GM12878 (cell line): ENCODE measurements at regions not wholly inside any gene's neighbourhood (a gene's known extent, or its start where the extent isn't known, plus 50 kb on each side); places are given as distances from the start of the nearest gene placed in this dataset.

Experiments used
- ATAC-seq: fragments of 200-7000 bp; cut with Tn5 transposase; 3 replicates; pipeline ENCODE4 v1.9.1; 2020; ENCODE audit warnings: mild to moderate bottlenecking, moderate library complexity
- BruUV-seq: library from RNA; stranded (reverse); fragments of 400-500 nt; replicated peaks from 2 replicates; lab custom pipeline; 2021; lab: Mats Ljungman, UMichigan
- CTCF ChIA-PET: fragments of 300-600 bp; sonication (Branson Sonifier 250); formaldehyde crosslinking; extraction: SDS; loops from one replicate; lab custom pipeline; 2021; ENCODE audit warnings: inconsistent platforms; lab: Yijun Ruan, JAX
- POLR2A ChIA-PET: fragments of 350-600 bp; formaldehyde crosslinking; extraction: SDS; loops from one replicate; lab custom pipeline; 2021; ENCODE audit warnings: inconsistent platforms; lab: Charles Lee
- RAD21 ChIA-PET: fragments of 300-600 bp; sonication (Branson Sonifier 250); formaldehyde crosslinking; loops from one replicate; lab custom pipeline; 2023; ENCODE audit warnings: antibody characterized with exemption; ENCODE audit not compliant: unreplicated experiment; lab: Charles Lee
- SMC1A ChIA-PET: fragments of 300-600 bp; sonication (Branson Sonifier 250); formaldehyde crosslinking; loops from one replicate; lab custom pipeline; 2023; ENCODE audit not compliant: unreplicated experiment, uncharacterized antibody; lab: Charles Lee
- DNase-seq: peaks from one replicate; pipeline ENCODE4 v3.0.0-alpha.2; 2011; ENCODE audit warnings: low read depth, low spot score
- FAIRE-seq: peaks from 3 replicates; lab custom pipeline; 2011; peaks lifted over from hg19 to GRCh38; lab: Jason Lieb, UNC
- H2AFZ ChIP-seq: 2 replicates; pipeline ENCODE4 v1.6.0; 2011; ENCODE audit warnings: low read depth, low read length, control low read depth; ENCODE audit not compliant: control insufficient read depth
- H3K27ac ChIP-seq: 2 replicates; pipeline ENCODE4 v1.5.1; 2011; ENCODE audit warnings: control low read depth; ENCODE audit not compliant: control insufficient read depth, insufficient read depth
- H3K27me3 ChIP-seq, 2 experiments: replicated peaks in 1 of 2; 2 replicates each; pipeline versions ENCODE4 v1.6.0 to v1.6.1; 2011; ENCODE audit warnings: low read length in 1 of 2; ENCODE audit not compliant: control insufficient read depth in 2 of 2, insufficient read depth in 2 of 2
- H3K36me3 ChIP-seq, 2 experiments: 2 replicates each; pipeline ENCODE4 v1.5.1; 2011; ENCODE audit warnings: low read length in 1 of 2; ENCODE audit not compliant: control insufficient read depth in 2 of 2, insufficient read depth in 2 of 2
- H3K4me1 ChIP-seq: 2 replicates; pipeline ENCODE4 v1.6.1; 2011; ENCODE audit warnings: mild to moderate bottlenecking, low read length, moderate library complexity, mixed read lengths; ENCODE audit not compliant: control insufficient read depth, insufficient read depth
- H3K4me2 ChIP-seq: 2 replicates; pipeline ENCODE4 v1.6.0; 2011; ENCODE audit warnings: control low read depth; ENCODE audit not compliant: control insufficient read depth, insufficient read depth
- H3K4me3 ChIP-seq: fragments of 200-600 bp; sonication (generic); 2 replicates; pipeline ENCODE4 v1.5.1; 2016
- H3K79me2 ChIP-seq: 2 replicates; pipeline ENCODE4 v1.6.0; 2011; ENCODE audit warnings: low read length; ENCODE audit not compliant: control insufficient read depth, insufficient read depth
- H3K9ac ChIP-seq: 2 replicates; pipeline ENCODE4 v1.8.0; 2011; ENCODE audit warnings: low read length, control low read depth, mixed read lengths; ENCODE audit not compliant: control insufficient read depth, insufficient read depth
- H3K9me3 ChIP-seq: replicated peaks from 3 replicates; pipeline ENCODE4 v1.5.1; 2011; ENCODE audit warnings: mild to moderate bottlenecking, low read length; ENCODE audit not compliant: control insufficient read depth, insufficient read depth
- H4K20me1 ChIP-seq: 2 replicates; pipeline ENCODE4 v1.6.0; 2011; ENCODE audit not compliant: control insufficient read depth, insufficient read depth
- BCL11A ChIP-seq: IDR thresholded peaks from 2 replicates; pipeline ENCODE4 v1.6.1; 2011; ENCODE audit warnings: low read depth, low read length
- BCLAF1 ChIP-seq: fragments of 450-650 bp; IDR thresholded peaks from 2 replicates; pipeline ENCODE4 v1.6.1; 2017; ENCODE audit warnings: antibody characterized with exemption, mild to moderate bottlenecking, moderate library complexity
- GATAD2B ChIP-seq: fragments of 450-650 bp; conservative IDR thresholded peaks from 2 replicates; pipeline ENCODE4 v1.6.1; 2017; ENCODE audit warnings: low read depth, mild to moderate bottlenecking, moderate library complexity
- HDGF ChIP-seq: fragments of 450-650 bp; IDR thresholded peaks from 2 replicates; pipeline ENCODE4 v1.6.1; 2016; ENCODE audit warnings: antibody characterized with exemption
- PAX8 ChIP-seq: fragments of 450-650 bp; IDR thresholded peaks from 2 replicates; pipeline ENCODE4 v1.6.1; 2017; ENCODE audit warnings: mild to moderate bottlenecking, moderate library complexity
- PBX3 ChIP-seq: IDR thresholded peaks from 2 replicates; pipeline ENCODE4 v1.6.1; 2011; ENCODE audit warnings: mild to moderate bottlenecking, low read depth, low read length, moderate library complexity; ENCODE audit not compliant: insufficient replicate concordance
- SMARCA5 ChIP-seq: fragments of 450-650 bp; IDR thresholded peaks from 2 replicates; pipeline ENCODE4 v1.6.1; 2017; ENCODE audit warnings: mild to moderate bottlenecking
- TAF1 ChIP-seq: IDR thresholded peaks from 2 replicates; pipeline ENCODE4 v1.6.1; 2011; ENCODE audit warnings: mild to moderate bottlenecking, low read depth, low read length, borderline replicate concordance
- WGBS: methylation state at CpG from one replicate; pipeline ENCODE4 v1.1.6; 2016; ENCODE audit warnings: low lambda C conversion rate; ENCODE audit not compliant: insufficient replicate concordance, insufficient coverage; ENCODE audit errors: missing lambda C conversion rate; 5-methylcytosine and 5-hydroxymethylcytosine counted together
- in situ Hi-C: fragments of 300-500 bp; cut with MboI; formaldehyde crosslinking; loops from 9 replicates; pipeline ENCODE4 v1.14.3; 2018; ENCODE audit warnings: mixed read lengths
- intact Hi-C: fragments of 100-400 bp; cut with micrococcal nuclease; formaldehyde crosslinking; loops from one replicate; pipeline ENCODE4 v1.14.2; 2022; ENCODE audit not compliant: unreplicated experiment
- TF ChIP-seq, protein P1 (sequence below): fragments of 450-650 bp; IDR thresholded peaks from 2 replicates; pipeline ENCODE4 v1.6.1; 2016; ENCODE audit warnings: mild to moderate bottlenecking
- TF ChIP-seq, protein P2 (sequence below): fragments of 450-650 bp; IDR thresholded peaks from 2 replicates; pipeline ENCODE4 v1.6.1; 2017; ENCODE audit warnings: mild to moderate bottlenecking, low read depth, inconsistent platforms; ENCODE audit not compliant: poor library complexity, severe bottlenecking

DNA sequence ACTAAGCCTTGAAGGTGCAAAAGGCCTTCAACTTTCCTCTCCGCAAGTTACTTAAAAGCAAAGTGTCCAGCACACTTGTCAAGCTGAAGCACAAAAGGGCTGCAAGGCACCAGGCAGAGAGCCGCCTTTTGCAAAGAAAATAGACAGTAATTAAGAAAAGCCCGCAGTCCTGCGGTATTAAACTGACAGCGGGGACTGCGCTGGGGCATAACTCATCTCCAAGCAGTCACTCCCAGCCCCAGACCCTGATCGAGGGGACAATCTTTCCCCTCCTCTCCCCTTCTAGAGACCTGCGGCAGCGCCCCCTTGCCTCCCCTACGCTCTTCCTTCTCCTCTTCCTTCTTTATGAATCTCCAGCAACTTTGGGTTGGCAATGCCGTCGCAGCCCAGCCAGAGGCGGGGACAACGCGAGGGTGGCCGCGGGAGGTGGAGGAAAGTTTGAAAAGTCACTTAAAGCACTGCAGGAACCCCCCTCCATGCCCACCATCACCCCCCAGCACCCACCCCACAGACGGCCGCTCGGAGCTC is 200.9 kb upstream of the CAND1 start (continued):
- TF ChIP-seq PBX3 (no peak), GATAD2B (no peak), SMARCA5 (no peak), PAX8 (no peak)
- TF ChIP-seq, protein P1, sequence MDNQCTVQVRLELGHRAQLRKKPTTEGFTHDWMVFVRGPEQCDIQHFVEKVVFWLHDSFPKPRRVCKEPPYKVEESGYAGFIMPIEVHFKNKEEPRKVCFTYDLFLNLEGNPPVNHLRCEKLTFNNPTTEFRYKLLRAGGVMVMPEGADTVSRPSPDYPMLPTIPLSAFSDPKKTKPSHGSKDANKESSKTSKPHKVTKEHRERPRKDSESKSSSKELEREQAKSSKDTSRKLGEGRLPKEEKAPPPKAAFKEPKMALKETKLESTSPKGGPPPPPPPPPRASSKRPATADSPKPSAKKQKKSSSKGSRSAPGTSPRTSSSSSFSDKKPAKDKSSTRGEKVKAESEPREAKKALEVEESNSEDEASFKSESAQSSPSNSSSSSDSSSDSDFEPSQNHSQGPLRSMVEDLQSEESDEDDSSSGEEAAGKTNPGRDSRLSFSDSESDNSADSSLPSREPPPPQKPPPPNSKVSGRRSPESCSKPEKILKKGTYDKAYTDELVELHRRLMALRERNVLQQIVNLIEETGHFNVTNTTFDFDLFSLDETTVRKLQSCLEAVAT = no peak

GRCh38 chr12:67068761-67069450 is 200.3 kb upstream of the CAND1 start:
- under 1% methylated on average over 22 of the region's 81 CpGs for WGBS

More at GRCh38 chr12:67068761-67069450, 200.3 kb upstream of the CAND1 start:
- Histone ChIP-seq H4K20me1 (no peaks in the 10 kb centered on the region), H3K79me2 (no peaks in the 10 kb centered on the region), H3K9me3 (no peaks in the 10 kb centered on the region), H3K4me2 (peak overlapping the region; percentile 71; the same call in 1 of the 2 replicates), H3K36me3 (no peaks in the 10 kb centered on the region), H3K4me3 (peak overlapping the region; percentile 47; the same call in 1 of the 2 replicates), H3K27me3 (peaks cover 14 to 17% of the 10 kb centered on the region in 2 experiments), H3K9ac (no peak overlapping the region), H2AFZ (no peak overlapping the region), H3K27ac (no peak overlapping the region), H3K4me1 (no peaks in the 10 kb centered on the region)
- SMC1A ChIA-PET = interaction anchor here (0.6 kb wide), 1 partner anchor 16 kb away, joined by 3 read pairs; no protein-coding TSS in a partner anchor
- no peak for DNase-seq
- BruUV-seq = no TSS peak
- POLR2A ChIA-PET = no interaction called here
- FAIRE-seq = no peak
- RAD21 ChIA-PET = no interaction called here
- in situ Hi-C loops (no loop called here), intact Hi-C loops (no loop called here)
- CTCF ChIA-PET = interaction anchor here (0.6 kb wide), 1 partner anchor 27 kb away, joined by 3 read pairs; no protein-coding TSS in a partner anchor
- TF ChIP-seq BCL11A (no peak), TAF1 (no peak), HDGF (no peak), BCLAF1 (no peak)
- TF ChIP-seq, protein P2, sequence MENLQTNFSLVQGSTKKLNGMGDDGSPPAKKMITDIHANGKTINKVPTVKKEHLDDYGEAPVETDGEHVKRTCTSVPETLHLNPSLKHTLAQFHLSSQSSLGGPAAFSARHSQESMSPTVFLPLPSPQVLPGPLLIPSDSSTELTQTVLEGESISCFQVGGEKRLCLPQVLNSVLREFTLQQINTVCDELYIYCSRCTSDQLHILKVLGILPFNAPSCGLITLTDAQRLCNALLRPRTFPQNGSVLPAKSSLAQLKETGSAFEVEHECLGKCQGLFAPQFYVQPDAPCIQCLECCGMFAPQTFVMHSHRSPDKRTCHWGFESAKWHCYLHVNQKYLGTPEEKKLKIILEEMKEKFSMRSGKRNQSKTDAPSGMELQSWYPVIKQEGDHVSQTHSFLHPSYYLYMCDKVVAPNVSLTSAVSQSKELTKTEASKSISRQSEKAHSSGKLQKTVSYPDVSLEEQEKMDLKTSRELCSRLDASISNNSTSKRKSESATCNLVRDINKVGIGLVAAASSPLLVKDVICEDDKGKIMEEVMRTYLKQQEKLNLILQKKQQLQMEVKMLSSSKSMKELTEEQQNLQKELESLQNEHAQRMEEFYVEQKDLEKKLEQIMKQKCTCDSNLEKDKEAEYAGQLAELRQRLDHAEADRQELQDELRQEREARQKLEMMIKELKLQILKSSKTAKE = no peak
- peak; percentile 48 for ATAC-seq
